Prostate gland (tissue), 2 donors: ENCODE measurements at regions not wholly inside any gene's neighbourhood (a gene's known extent, or its start where the extent isn't known, plus 50 kb on each side); places are given as distances from the start of the nearest gene placed in this dataset.

Source experiments
- CTCF ChIP-seq, 4 experiments: fragments of 200-600 bp in 2 of 4; fragments of 450-650 bp in 2 of 4; sonication (generic) in 2 of 4; IDR thresholded peaks; 1 replicate in 3 of 4; 2 replicates in 1 of 4; pipeline ENCODE4 v1.5.1; 2016 to 2019; ENCODE audit warnings: antibody characterized with exemption in 4 of 4, mild to moderate bottlenecking in 2 of 4, moderate library complexity in 2 of 4
- POLR2A ChIP-seq: fragments of 450-650 bp; IDR thresholded peaks from one replicate; pipeline ENCODE4 v1.6.1; 2016; ENCODE audit warnings: antibody characterized with exemption, mild to moderate bottlenecking

GRCh38 chr4:170167678-170168077 lies 77.9 kb upstream of the AADAT start:
- TF ChIP-seq CTCF (IDR thresholded peaks at IDR 0.05) (no peak), POLR2A (no peak)
